GM18867 (cell line): ENCODE measurements at regions not wholly inside any gene's neighbourhood (a gene's known extent, or its start where the extent isn't known, plus 50 kb on each side); places are given as distances from the start of the nearest gene placed in this dataset.
A peak's percentile ranks its signal among the peaks of the same experiment; 100 is the strongest.

Experiments
- ATAC-seq: cut with Tn5 transposase; IDR thresholded peaks from one replicate; pipeline ENCODE4 v1.9.1; 2021; ENCODE audit warnings: mild to moderate bottlenecking, moderate library complexity; ENCODE audit not compliant: unreplicated experiment

DNA sequence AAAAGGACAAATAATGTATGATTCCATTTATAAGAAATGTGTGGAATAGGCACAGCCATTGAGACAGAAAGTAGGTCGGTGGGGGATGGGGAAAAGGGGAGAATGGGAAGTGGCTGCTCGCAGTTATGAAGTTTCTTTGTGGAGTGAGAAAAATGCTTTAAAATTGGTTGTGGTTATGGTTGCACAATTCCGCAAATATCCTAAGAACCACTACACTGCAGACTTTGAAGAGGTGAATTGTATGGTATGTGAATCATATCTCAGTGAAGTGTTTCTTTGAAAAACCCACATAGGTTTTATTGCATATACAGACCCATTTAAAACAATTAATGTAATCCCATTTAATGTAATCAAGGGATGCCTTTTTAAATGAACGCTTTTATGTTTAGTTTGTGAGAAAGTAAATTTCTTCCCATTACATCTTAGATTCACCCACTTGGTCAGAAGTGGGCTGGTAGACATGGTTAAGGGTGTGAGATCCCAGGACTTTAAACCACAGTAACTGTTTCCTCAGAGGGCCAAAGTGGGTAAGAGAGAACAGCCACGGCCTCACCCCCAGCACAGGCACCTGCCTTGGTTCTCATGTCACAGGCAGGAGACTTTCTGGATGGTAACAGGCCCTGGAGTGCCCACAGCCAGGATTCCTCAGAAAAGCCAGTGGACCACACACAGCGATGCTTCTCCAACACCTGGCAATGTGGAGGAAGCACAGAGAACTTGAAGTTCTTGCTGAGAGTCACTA, 119.3 kb upstream of the GJB6 start:
- no peak for ATAC-seq

DNA sequence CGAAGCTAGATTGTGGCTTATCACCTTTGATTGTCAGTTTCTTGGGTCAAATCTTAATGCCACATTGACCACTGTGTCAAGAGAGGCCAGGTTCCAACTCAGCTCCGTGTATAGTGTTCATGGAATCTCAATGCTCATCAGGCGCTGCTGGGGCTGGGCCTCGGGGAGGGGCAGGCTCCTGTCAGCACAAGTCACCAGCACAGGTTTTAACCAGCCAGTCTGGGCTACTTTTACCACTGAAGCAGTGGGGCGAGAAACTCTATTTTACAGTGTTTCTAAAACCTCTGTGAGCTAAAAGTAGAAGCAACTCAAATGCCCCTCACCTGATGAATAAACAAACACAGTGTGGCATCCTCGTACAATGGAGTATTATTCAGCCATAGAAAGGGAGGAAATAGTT, 118.7 kb upstream of the GJB6 start:
- ATAC-seq = no peak

DNA sequence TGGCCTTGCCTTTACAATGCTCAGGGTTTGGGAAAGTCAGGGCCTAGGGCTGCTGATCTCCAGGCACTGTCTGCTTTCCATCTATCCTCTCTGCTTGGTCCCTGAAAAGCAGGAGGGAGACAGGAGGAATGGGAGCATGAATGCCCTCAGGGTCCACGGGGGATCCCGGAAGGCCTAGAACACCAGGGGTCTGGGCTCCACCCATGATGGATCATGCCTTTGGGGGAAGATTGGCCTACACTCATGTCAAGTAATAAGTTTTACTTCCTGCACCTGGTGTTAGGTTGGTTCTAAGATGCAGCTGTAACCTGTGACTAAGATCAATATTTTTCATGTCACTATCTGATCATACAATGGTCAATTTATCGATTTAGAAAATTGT, 118.3 kb upstream of the GJB6 start:
- no peak for ATAC-seq

GRCh38 chr13:20349564-20350381, 117.7 kb upstream of the GJB6 start:
- ATAC-seq = no peak

GRCh38 chr13:20348645-20349408, 116.7 kb upstream of the GJB6 start:
- no peak for ATAC-seq

DNA sequence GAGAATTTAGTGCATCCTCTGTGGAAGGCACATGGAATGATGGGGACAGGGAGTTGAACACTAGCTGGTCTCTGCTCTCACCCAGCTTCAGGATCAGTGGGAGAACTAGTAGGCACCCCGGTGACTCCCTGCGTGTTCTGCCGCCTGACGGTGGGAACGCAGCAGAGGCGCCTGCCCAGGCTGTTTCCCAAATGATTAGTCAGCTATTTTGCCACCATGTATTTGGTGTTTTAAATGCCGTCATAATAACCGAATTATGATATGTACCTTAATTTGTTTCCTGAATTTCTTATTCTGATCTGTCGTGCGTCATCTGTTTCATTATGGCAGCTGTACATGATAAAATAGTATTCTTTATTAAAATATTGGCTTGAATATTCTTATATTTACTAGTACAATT, 115.9 kb upstream of the GJB6 start:
- no peak for ATAC-seq

DNA sequence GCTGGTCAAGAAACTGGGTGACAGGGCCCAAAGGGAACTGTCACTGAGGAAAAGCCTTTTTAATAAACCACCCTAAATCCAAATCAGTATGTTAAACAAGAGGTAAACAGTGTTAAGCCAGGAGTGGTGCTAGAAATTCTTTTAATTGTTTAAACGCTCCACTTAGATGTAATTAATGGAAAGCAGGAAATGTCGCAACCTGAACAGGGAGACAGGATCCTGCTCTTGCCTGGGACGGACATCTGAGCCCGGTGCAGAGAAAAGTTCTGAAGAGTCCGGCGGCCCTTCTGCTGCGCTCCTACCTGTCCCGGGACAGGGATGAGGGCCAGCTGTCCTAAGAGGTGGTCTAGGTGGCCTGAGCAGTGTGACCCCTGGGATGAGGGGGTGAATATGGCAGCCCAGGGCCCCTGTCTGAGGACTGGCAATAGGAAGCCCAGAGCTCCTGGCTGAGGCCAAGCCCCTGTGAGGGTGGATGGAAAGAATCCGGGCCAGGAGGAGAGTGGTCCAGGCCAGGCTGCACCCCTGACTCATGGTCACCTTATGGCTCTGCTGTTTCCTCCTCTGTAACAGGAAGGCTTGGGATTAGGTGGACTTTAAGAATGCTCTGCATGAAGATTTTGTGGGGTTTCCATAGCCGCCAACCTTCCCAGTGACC, 112.8 kb upstream of the GJB6 start:
- ATAC-seq = no peak

DNA sequence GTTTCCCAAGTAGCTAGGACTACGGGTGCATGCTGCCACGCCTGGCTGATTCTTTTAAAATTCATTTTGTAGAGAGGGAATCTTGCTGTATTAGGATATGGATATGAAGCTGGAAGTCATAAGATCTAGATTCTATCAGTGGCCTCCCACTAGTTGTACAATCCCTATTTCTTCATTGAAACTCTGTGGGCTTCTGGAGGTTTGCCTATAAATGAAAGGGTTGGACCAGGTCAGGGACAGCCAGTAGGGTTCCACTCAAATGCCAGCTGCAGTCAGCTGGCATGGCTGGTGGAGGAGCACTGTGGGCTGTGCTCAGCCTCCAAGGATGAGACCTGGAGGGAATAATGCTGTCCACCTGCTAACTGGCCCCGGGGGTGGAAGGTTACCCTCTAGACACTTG, 110.2 kb upstream of the GJB6 start:
- ATAC-seq = no peak

DNA sequence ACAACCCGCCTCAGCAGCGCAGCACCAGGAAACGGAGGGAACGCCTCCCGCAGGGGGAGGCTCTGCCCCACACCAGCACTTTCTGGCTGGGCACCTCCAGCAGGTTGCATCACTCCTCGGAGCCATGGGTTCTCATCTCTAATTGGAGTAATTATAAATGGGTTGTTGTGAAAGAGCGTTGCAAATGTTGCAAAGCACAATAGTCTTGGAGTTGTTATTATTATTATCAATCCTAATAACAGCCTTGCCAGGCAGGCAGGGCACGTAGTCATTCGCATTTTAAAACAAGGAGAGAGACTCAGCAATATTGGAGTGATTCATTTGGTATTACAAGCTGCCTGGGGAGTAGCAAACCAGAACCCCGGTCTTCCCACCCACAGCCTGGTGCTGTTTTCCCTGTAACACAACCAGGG, 108.6 kb upstream of the GJB6 start:
- no peak for ATAC-seq

DNA sequence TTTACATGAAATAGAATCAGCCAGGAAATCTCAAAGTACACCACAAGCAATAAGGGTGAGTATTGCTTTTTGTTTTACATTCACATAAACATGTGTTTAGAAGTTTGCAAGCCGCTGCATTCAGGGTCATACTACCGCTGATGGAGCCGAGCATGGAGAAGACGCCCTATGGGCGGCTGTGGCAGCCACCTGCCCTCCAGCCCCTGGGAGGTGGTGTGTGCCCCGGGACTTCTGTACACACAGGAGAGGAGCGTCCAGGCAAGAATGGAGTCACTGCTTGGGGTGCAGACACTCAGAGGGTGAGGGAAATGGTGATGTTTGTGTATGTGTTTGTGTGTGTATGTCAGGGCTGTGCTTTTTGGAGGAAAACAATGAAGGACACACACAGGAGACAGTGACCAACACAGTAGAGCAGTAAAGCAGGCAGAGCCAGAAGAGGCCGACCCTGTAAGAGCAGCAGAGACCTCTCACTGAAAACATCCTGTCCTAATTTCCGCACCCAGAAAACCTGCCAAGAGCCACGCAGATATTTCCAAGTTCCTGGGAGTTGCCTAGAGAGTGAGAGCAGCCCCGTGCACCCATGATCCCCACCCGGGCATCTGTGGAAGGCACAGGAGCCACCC, 108.1 kb upstream of the GJB6 start:
- ATAC-seq = no peak

DNA sequence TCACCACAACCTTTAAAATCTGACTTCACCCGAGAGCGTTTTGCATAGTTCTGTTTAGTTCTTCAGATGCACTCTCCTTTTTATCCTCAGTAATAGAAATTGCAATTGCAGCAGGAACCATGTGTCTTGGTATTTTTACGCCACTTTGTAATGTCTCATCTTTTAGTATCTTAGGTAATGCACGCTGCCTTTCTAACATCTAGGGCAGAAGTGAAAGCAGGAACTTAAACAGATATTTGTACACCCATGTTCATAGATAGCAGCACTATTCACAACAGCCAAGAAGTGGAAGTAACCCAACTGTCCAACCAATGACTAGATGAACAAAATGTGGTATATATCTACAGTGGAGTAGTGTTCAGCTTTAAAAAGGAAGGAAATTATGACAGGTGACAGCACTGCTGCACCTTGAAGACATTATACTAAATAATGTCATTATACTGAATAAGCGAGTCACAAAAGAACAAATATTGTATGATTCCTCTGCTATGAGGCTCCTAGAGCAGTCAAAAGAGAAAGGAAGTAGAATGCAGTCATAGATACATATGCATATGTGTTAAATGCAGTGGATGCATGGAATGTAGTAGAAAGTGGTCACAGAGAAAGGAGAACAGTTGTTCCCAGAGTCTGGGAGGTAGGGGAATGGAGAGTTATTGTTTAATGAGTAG, 105.9 kb upstream of the GJB6 start:
- peak; percentile 52 for ATAC-seq

GRCh38 chr13:20336761-20337160, 104.6 kb upstream of the GJB6 start:
- ATAC-seq = no peak

DNA sequence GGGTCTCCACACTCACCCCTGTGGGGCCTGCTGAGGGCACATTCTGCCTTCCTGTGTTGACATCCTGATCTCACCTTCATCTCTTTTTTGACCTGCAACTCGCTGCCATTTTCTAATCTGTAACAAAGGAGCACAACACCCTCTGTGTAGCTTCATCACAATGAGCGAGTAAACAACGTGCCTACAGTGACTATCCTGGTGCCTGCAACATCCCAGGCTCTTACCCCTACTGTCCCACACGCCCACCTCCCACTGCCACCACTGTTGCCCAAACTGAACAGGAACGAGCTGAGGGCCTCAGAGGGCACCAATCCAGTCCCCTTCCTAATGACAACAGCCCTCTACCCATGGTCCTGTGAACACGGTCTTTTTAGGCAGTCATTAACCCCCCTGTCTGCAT, 102.2 kb upstream of the GJB6 start:
- ATAC-seq = no peak

DNA sequence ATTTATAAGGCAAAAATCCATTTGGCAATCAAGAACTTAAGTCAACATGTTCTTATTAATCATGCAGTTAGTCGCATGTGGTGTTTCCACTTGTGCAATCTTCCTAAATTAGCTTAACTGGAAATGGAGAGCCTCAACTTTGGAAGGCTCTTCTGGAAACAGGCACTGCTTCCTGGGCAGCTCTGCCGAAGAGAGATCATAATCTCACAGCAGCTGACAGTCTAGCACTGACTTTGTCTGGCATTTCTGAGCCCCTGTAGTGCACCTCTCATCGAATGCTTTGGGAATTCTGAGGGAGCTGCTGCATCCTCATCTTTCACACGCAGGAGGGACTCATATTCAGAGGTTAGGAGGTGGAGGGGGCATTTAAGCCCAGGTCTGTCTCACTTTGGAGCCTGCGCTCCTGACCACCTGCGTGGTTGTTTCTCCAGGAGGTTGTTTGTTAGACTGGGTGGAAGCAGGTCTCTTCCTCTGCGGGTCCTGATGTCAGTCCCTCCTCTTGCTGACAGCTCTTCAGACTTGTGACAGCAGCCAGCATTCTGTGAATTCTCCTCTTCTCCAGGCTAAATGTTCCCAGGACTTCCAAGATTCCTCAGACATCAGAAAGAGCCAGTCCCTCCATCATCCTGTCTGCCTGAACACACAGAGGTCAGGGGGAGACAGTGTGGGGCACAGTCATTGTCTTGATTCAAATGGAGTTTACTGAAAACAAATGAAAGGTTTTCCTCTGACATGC, 100.4 kb upstream of the GJB6 start:
- ATAC-seq = no peak

DNA sequence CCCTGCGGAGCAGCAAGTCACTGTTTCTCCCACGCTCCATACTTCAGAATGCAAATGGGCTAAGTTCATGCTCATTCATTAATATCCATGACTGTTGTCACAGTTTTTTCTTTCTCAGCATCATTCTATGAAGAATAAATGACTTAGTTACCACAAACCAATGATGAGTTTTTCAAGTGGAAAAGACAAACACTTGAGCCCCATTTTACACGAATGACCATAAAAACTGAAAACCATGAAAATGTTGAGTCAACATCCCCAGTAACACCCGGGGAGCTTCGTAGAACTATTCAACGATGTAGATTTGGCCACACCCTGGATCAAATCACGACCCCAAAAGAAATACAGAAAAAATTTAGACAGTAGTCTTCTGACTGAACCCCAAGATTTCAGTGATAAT, 99.8 kb upstream of the GJB6 start:
- no peak for ATAC-seq

- ATAC-seq = no peak
These were observed 99.3 kb upstream of the GJB6 start for GRCh38 chr13:20331419-20331818.

GRCh38 chr13:20326809-20327208, 94.7 kb upstream of the GJB6 start:
- no peak for ATAC-seq

DNA sequence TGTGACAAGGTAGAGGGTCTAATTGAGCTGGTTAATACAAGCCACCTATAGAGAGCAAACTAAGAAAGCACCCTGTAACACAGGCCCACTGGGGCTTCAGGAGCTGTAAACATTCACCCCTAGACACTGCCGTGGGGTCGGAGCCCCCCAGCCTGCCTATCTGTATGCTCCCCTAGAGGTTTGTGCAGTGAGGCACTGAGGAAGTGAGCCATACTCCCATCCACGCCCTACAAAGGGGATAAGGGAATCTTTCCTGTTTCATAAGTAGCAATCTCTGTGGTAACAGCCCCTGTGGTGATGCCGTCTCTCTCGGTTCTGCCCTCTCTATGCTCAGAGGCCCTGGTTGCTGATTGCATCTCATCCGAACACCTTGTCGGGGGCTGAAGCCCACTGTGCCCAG, 94.2 kb upstream of the GJB6 start:
- no peak for ATAC-seq

- ATAC-seq = no peak
These were observed 88.8 kb upstream of the GJB6 start for GRCh38 chr13:20320885-20321284.

DNA sequence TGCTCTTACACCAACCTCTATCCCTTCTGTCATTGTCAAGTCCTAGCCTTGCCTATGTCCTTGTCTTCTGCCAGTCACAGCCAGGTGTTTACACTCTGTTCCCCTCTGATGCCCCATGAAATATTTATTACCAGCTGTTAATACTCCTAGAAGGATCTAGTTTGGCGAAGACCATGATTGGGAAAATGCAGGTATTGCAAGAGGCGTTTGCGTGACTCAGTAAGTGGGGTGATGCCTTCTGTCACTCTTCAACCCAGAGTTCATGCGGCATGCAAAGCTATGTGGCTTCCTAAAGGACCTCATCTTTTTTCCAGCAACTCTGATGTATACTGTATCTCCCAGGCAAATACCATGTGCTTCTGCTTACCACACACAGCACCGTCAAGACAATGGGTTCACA, 81.8 kb upstream of the GJB6 start:
- no peak for ATAC-seq
